SK-N-SH treated with all-trans-retinoic acid at 6 μM for 48 hours (cell line): ENCODE measurements at regions not wholly inside any gene's neighbourhood (a gene's known extent, or its start where the extent isn't known, plus 50 kb on each side); places are given as distances from the start of the nearest gene placed in this dataset.

Source experiments
- ARNTL ChIP-seq: fragments of 450-650 bp; formaldehyde crosslinking; IDR thresholded peaks from 2 replicates; pipeline ENCODE4 v1.5.0; 2020; ENCODE audit warnings: low read depth, mild to moderate bottlenecking, moderate library complexity, borderline replicate concordance
- BACH2 ChIP-seq: fragments of 250-450 bp; sonication (Bioruptor Pico); IDR thresholded peaks from 2 replicates; pipeline ENCODE4 v1.9.0; 2021; ENCODE audit warnings: mild to moderate bottlenecking, borderline replicate concordance
- CSDC2 ChIP-seq: fragments of 250-450 bp; sonication (Bioruptor Pico); IDR thresholded peaks from 2 replicates; pipeline ENCODE4 v1.5.0; 2020; ENCODE audit warnings: mild to moderate bottlenecking, moderate library complexity
- ESRRG ChIP-seq: fragments of 250-450 bp; sonication (Bioruptor Pico); IDR thresholded peaks from 2 replicates; pipeline ENCODE4 v1.6.1; 2021; ENCODE audit warnings: mild to moderate bottlenecking
- GLIS3 ChIP-seq: fragments of 250-450 bp; sonication (Bioruptor Pico); IDR thresholded peaks from 2 replicates; pipeline ENCODE4 v1.5.0; 2020; ENCODE audit warnings: mild to moderate bottlenecking, moderate library complexity
- PPARA ChIP-seq: fragments of 250-450 bp; sonication (Bioruptor Pico); IDR thresholded peaks from 2 replicates; pipeline ENCODE4 v1.5.0; 2020; ENCODE audit warnings: mild to moderate bottlenecking, borderline replicate concordance
- RARB ChIP-seq: fragments of 250-450 bp; sonication (Bioruptor Pico); IDR thresholded peaks from 2 replicates; pipeline ENCODE4 v1.8.0; 2021; ENCODE audit warnings: mild to moderate bottlenecking, moderate library complexity
- TOX ChIP-seq: fragments of 250-450 bp; sonication (Bioruptor Pico); IDR thresholded peaks from 2 replicates; pipeline ENCODE4 v1.8.0; 2021; ENCODE audit warnings: mild to moderate bottlenecking, moderate library complexity, borderline replicate concordance
- ZFP3 ChIP-seq: fragments of 250-450 bp; sonication (Bioruptor Pico); IDR thresholded peaks from 2 replicates; pipeline ENCODE4 v1.5.0; 2020; ENCODE audit warnings: mild to moderate bottlenecking, moderate library complexity
- ZFP30 ChIP-seq: fragments of 450-650 bp; formaldehyde crosslinking; IDR thresholded peaks from 2 replicates; pipeline ENCODE4 v1.5.0; 2022; ENCODE audit warnings: mild to moderate bottlenecking, moderate library complexity
- ZNF8 ChIP-seq: fragments of 450-650 bp; formaldehyde crosslinking; IDR thresholded peaks from 2 replicates; pipeline ENCODE4 v1.5.0; 2020; ENCODE audit warnings: mild to moderate bottlenecking, moderate library complexity
- TF ChIP-seq, protein P1 (sequence below): fragments of 250-450 bp; sonication (Bioruptor Pico); IDR thresholded peaks from 2 replicates; pipeline ENCODE4 v1.8.0; 2020; ENCODE audit warnings: mild to moderate bottlenecking, moderate library complexity, borderline replicate concordance
- TF ChIP-seq, protein P2 (sequence below): fragments of 250-450 bp; sonication (Bioruptor Pico); IDR thresholded peaks from 2 replicates; pipeline ENCODE4 v1.5.1; 2021; ENCODE audit warnings: mild to moderate bottlenecking, moderate library complexity
- TF ChIP-seq, protein P3 (sequence below): fragments of 250-450 bp; sonication (Bioruptor Pico); IDR thresholded peaks from 2 replicates; pipeline ENCODE4 v1.5.1; 2020; ENCODE audit warnings: low read depth, mild to moderate bottlenecking, moderate library complexity

DNA sequence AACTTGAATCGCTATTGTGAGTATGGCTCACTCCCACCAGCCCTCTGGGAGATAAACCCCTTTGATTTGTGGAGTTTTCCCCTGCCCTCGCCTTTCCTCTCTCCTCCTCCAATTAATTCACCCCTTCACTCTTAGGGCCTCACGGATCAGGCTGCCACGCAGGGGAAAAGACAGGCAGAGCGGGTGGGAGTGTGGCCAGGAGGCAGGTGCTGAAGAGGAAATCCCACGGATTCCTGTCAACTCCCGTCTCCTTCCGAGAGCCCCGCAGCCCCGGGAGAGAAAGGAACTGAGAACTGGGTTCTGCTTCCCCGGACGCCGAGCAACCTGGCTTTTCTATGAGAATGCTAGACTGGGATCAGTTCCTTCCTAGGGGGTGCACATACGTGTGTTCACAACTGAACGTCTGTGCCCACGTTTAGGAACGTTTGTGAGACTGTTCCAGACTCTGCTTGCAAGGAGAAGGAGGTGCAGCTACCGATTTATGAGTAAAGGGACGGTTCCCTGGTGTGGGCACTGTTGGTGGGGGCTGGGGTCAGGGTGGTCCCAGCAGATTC is 314.5 kb upstream of the TLE4 start:
- TF ChIP-seq, protein P1, sequence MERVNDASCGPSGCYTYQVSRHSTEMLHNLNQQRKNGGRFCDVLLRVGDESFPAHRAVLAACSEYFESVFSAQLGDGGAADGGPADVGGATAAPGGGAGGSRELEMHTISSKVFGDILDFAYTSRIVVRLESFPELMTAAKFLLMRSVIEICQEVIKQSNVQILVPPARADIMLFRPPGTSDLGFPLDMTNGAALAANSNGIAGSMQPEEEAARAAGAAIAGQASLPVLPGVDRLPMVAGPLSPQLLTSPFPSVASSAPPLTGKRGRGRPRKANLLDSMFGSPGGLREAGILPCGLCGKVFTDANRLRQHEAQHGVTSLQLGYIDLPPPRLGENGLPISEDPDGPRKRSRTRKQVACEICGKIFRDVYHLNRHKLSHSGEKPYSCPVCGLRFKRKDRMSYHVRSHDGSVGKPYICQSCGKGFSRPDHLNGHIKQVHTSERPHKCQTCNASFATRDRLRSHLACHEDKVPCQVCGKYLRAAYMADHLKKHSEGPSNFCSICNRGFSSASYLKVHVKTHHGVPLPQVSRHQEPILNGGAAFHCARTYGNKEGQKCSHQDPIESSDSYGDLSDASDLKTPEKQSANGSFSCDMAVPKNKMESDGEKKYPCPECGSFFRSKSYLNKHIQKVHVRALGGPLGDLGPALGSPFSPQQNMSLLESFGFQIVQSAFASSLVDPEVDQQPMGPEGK: no peak
- no peak for TF ChIP-seq ESRRG
- TF ChIP-seq RARB (CRISPR knock-in tag): no peak
- TF ChIP-seq TOX (CRISPR knock-in tag): no peak
- no peak for TF ChIP-seq ARNTL (CRISPR knock-in tag)
- no peak for TF ChIP-seq PPARA
- no peak for TF ChIP-seq ZNF8 (CRISPR knock-in tag)
- TF ChIP-seq CSDC2 (CRISPR knock-in tag): no peak
- TF ChIP-seq BACH2: no peak
- no peak for TF ChIP-seq ZFP3 (CRISPR knock-in tag)
- no peak for TF ChIP-seq ZFP30 (CRISPR knock-in tag)
- TF ChIP-seq, protein P2, sequence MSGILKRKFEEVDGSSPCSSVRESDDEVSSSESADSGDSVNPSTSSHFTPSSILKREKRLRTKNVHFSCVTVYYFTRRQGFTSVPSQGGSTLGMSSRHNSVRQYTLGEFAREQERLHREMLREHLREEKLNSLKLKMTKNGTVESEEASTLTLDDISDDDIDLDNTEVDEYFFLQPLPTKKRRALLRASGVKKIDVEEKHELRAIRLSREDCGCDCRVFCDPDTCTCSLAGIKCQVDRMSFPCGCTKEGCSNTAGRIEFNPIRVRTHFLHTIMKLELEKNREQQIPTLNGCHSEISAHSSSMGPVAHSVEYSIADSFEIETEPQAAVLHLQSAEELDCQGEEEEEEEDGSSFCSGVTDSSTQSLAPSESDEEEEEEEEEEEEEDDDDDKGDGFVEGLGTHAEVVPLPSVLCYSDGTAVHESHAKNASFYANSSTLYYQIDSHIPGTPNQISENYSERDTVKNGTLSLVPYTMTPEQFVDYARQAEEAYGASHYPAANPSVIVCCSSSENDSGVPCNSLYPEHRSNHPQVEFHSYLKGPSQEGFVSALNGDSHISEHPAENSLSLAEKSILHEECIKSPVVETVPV: no peak
- TF ChIP-seq, protein P3, sequence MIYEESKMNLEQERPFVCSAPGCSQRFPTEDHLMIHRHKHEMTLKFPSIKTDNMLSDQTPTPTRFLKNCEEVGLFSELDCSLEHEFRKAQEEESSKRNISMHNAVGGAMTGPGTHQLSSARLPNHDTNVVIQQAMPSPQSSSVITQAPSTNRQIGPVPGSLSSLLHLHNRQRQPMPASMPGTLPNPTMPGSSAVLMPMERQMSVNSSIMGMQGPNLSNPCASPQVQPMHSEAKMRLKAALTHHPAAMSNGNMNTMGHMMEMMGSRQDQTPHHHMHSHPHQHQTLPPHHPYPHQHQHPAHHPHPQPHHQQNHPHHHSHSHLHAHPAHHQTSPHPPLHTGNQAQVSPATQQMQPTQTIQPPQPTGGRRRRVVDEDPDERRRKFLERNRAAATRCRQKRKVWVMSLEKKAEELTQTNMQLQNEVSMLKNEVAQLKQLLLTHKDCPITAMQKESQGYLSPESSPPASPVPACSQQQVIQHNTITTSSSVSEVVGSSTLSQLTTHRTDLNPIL (CRISPR knock-in tag): no peak
- no peak for TF ChIP-seq GLIS3 (CRISPR knock-in tag)
